ACC112 (cell line): ENCODE measurements at regions not wholly inside any gene's neighbourhood (a gene's known extent, or its start where the extent isn't known, plus 50 kb on each side); places are given as distances from the start of the nearest gene placed in this dataset.

Experiments used
- H2AFZ ChIP-seq: fragments of 200-600 bp; sonication (generic); one replicate; pipeline ENCODE4 v1.6.0; 2017; ENCODE audit warnings: antibody characterized with exemption, low read length; ENCODE audit not compliant: unreplicated experiment
- H3K27ac ChIP-seq: fragments of 200-600 bp; sonication (generic); 2 replicates; pipeline ENCODE4 v1.5.1; 2014; ENCODE audit warnings: low read depth, mild to moderate bottlenecking, antibody characterized with exemption, low read length, moderate library complexity
- H3K27me3 ChIP-seq: fragments of 200-600 bp; sonication (generic); 2 replicates; pipeline ENCODE4 v1.6.1; 2014; ENCODE audit warnings: mild to moderate bottlenecking, antibody characterized with exemption, low read length, moderate library complexity, mixed read lengths; ENCODE audit not compliant: insufficient read depth
- H3K36me3 ChIP-seq: fragments of 200-600 bp; sonication (generic); 2 replicates; pipeline ENCODE4 v1.6.1; 2016; ENCODE audit warnings: mild to moderate bottlenecking, antibody characterized with exemption, low read length, moderate library complexity, mixed read lengths; ENCODE audit not compliant: insufficient read depth
- H3K4me1 ChIP-seq: fragments of 200-600 bp; sonication (generic); one replicate; pipeline ENCODE4 v1.6.1; 2016; ENCODE audit warnings: low read length, mixed read lengths; ENCODE audit not compliant: insufficient read depth, unreplicated experiment, control insufficient read depth
- H3K4me3 ChIP-seq: fragments of 200-600 bp; sonication (generic); 2 replicates; pipeline ENCODE4 v1.5.1; 2014; ENCODE audit warnings: mild to moderate bottlenecking, low read depth, low read length
- H3K79me2 ChIP-seq: fragments of 200-600 bp; sonication (generic); one replicate; pipeline ENCODE4 v1.6.0; 2016; ENCODE audit warnings: low read length; ENCODE audit not compliant: control insufficient read depth, unreplicated experiment, insufficient read depth

GRCh38 chr2:10183146-10183675, 60.7 kb downstream of the RRM2 start:
- no peaks in the 10 kb centered on the region for H3K27me3 ChIP-seq
- no peak overlapping the region for H3K4me3 ChIP-seq
- H3K4me1 ChIP-seq: no peaks in the 10 kb centered on the region
- H3K79me2 ChIP-seq: no peaks in the 10 kb centered on the region
- no peak overlapping the region for H3K27ac ChIP-seq
- no peaks in the 10 kb centered on the region for H3K36me3 ChIP-seq
- no peak overlapping the region for H2AFZ ChIP-seq

GRCh38 chr2:10184421-10184820, 61.9 kb downstream of the RRM2 start:
- Histone ChIP-seq H3K4me1 (no peaks in the 10 kb centered on the region), H3K4me3 (no peak overlapping the region), H3K36me3 (no peaks in the 10 kb centered on the region), H3K27me3 (no peaks in the 10 kb centered on the region), H3K79me2 (no peaks in the 10 kb centered on the region), H2AFZ (no peak overlapping the region), H3K27ac (no peak overlapping the region)

GRCh38 chr2:10185046-10185445, 62.5 kb downstream of the RRM2 start:
- Histone ChIP-seq H3K4me3 (no peak overlapping the region), H2AFZ (no peak overlapping the region), H3K36me3 (no peaks in the 10 kb centered on the region), H3K4me1 (no peaks in the 10 kb centered on the region), H3K79me2 (no peaks in the 10 kb centered on the region), H3K27ac (no peak overlapping the region), H3K27me3 (no peaks in the 10 kb centered on the region)

- Histone ChIP-seq H2AFZ (no peak overlapping the region), H3K4me1 (no peaks in the 10 kb centered on the region), H3K4me3 (no peak overlapping the region), H3K27ac (no peak overlapping the region), H3K36me3 (no peaks in the 10 kb centered on the region), H3K79me2 (no peaks in the 10 kb centered on the region), H3K27me3 (no peaks in the 10 kb centered on the region)
Measured at GRCh38 chr2:10185755-10186154, 63.2 kb downstream of the RRM2 start.

- H3K4me3 ChIP-seq: no peak overlapping the region
- H2AFZ ChIP-seq: no peak overlapping the region
- no peak overlapping the region for H3K27ac ChIP-seq
- no peaks in the 10 kb centered on the region for H3K4me1 ChIP-seq
- no peaks in the 10 kb centered on the region for H3K36me3 ChIP-seq
- no peaks in the 10 kb centered on the region for H3K79me2 ChIP-seq
- no peaks in the 10 kb centered on the region for H3K27me3 ChIP-seq
Measured at GRCh38 chr2:10186868-10187535, 64.5 kb downstream of the RRM2 start.

DNA sequence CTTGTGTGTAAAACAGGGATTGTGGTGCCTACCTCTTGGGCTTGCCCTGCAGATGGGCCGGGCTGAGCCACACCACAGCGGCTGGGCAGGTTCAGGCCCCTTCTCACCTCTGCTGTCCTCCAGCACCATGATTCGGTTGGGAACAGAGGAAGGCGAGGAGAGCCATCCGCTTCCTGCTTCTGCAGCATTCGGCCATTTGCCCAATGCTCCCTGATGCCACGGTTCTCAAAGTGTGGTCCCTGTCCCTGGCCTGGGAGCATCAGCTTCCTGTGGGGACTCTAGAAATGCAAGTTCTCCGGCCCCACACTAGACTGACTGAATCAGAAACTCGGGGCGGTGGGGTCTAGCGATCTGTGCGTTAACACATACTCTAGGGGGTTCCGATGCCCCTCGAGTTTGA, 65.1 kb downstream of the RRM2 start:
- Histone ChIP-seq H3K27ac (no peak overlapping the region), H3K36me3 (no peaks in the 10 kb centered on the region), H3K4me3 (no peak overlapping the region), H3K27me3 (no peaks in the 10 kb centered on the region), H3K79me2 (no peaks in the 10 kb centered on the region), H2AFZ (no peak overlapping the region), H3K4me1 (no peaks in the 10 kb centered on the region)

DNA sequence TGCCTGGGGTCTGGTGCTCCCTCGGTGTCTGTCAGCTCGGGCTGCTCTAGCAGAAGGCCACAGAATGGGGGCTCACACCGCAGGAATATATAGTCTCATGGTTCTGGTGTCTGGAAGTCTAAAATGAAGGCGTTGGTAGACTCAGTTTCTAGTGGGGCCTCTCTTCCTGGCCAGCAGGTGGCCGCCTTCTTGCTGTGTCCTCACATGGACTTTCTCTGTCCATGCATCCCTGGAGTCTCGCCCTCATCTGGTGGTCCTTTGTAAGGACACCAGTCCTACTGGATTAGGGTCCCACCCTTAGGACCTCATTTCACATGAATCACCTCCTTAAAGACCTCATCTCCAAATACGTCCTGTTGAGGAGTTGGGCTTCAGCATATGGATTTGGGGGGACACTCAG, 65.7 kb downstream of the RRM2 start:
- H3K27me3 ChIP-seq: no peaks in the 10 kb centered on the region
- H3K4me3 ChIP-seq: no peak overlapping the region
- no peak overlapping the region for H2AFZ ChIP-seq
- H3K79me2 ChIP-seq: no peaks in the 10 kb centered on the region
- no peaks in the 10 kb centered on the region for H3K36me3 ChIP-seq
- H3K4me1 ChIP-seq: no peaks in the 10 kb centered on the region
- H3K27ac ChIP-seq: no peak overlapping the region

DNA sequence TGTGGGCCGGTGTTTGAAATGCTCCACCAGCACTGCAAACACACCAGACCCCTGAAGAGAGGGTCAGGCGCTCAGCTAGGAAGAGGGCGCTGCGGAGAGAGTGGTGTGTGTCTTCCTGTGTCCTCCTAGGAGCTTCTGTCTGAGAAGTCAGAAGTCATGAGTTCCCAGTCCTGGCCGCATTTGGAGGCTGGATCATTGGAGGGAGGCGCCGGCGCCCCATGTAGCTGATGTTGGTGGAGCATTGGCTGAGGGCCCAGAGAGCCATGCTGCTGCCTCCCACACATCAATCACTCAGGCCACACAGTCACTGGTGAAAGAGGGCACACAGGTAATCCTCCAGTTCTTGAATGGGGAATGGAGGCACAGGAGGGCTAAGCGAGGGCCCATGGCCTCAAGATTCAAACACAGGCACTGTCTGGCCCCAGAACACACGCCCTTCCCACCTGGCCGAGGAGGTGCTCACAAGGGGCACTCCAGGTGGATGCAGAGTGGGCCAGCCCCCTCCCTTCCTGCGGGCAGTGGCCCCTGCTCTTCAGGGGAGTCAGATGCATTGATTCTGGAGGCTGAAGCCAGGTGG, 66.3 kb downstream of the RRM2 start:
- H3K36me3 ChIP-seq: no peaks in the 10 kb centered on the region

GRCh38 chr2:10190255-10190654, 67.7 kb downstream of the RRM2 start:
- peaks cover 9% of the 10 kb centered on the region for H3K4me1 ChIP-seq
- H3K27me3 ChIP-seq: no peaks in the 10 kb centered on the region
- H3K27ac ChIP-seq: no peak overlapping the region
- no peaks in the 10 kb centered on the region for H3K36me3 ChIP-seq
- no peak overlapping the region for H2AFZ ChIP-seq
- H3K79me2 ChIP-seq: no peaks in the 10 kb centered on the region
- no peak overlapping the region for H3K4me3 ChIP-seq

More for the DNA sequence above, 66.3 kb downstream of the RRM2 start:
- no peak overlapping the region for H3K4me3 ChIP-seq
- H3K4me1 ChIP-seq: peaks cover 4% of the 10 kb centered on the region
- no peaks in the 10 kb centered on the region for H3K79me2 ChIP-seq
- no peak overlapping the region for H2AFZ ChIP-seq
- H3K27ac ChIP-seq: no peak overlapping the region
- no peaks in the 10 kb centered on the region for H3K27me3 ChIP-seq

GRCh38 chr2:10190737-10191532, 68.4 kb downstream of the RRM2 start:
- Histone ChIP-seq H3K79me2 (no peaks in the 10 kb centered on the region), H3K36me3 (no peaks in the 10 kb centered on the region), H3K27ac (no peak overlapping the region)

More at GRCh38 chr2:10190737-10191532, 68.4 kb downstream of the RRM2 start:
- Histone ChIP-seq H3K4me3 (no peak overlapping the region), H3K4me1 (peaks cover 9% of the 10 kb centered on the region), H3K27me3 (no peaks in the 10 kb centered on the region), H2AFZ (no peak overlapping the region)
